OCI-LY3 (cell line): ENCODE measurements at regions not wholly inside any gene's neighbourhood (a gene's known extent, or its start where the extent isn't known, plus 50 kb on each side); places are given as distances from the start of the nearest gene placed in this dataset.

ENCODE experiments used
- EZH2phosphoT487 ChIP-seq: fragments of 200-600 bp; shearing (Covaris generic); IDR thresholded peaks from 2 replicates; pipeline ENCODE4 v1.6.1; 2018; ENCODE audit warnings: antibody characterized with exemption, mixed run types, low read depth
- TF ChIP-seq, protein P1 (sequence below): fragments of 200-600, 300-600 bp; sonication (generic); IDR thresholded peaks from 2 replicates; pipeline ENCODE4 v1.5.1; 2014; ENCODE audit warnings: antibody characterized with exemption, low read length, low read depth

GRCh38 chr10:9036711-9037204 is 982.3 kb downstream of the GATA3 start:
- no peak for TF ChIP-seq EZH2phosphoT487
- TF ChIP-seq, protein P1, sequence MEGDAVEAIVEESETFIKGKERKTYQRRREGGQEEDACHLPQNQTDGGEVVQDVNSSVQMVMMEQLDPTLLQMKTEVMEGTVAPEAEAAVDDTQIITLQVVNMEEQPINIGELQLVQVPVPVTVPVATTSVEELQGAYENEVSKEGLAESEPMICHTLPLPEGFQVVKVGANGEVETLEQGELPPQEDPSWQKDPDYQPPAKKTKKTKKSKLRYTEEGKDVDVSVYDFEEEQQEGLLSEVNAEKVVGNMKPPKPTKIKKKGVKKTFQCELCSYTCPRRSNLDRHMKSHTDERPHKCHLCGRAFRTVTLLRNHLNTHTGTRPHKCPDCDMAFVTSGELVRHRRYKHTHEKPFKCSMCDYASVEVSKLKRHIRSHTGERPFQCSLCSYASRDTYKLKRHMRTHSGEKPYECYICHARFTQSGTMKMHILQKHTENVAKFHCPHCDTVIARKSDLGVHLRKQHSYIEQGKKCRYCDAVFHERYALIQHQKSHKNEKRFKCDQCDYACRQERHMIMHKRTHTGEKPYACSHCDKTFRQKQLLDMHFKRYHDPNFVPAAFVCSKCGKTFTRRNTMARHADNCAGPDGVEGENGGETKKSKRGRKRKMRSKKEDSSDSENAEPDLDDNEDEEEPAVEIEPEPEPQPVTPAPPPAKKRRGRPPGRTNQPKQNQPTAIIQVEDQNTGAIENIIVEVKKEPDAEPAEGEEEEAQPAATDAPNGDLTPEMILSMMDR = no peak
